T-helper 2 cell treated with Interferon-gamma antibody and Interleukin-4, amounts not matched to agents 100 ng/mL and 5 ng/mL, for 36 hours (primary cell): ENCODE measurements at regions not wholly inside any gene's neighbourhood (a gene's known extent, or its start where the extent isn't known, plus 50 kb on each side); places are given as distances from the start of the nearest gene placed in this dataset.
"Not testable (repeated sequence)": the region's sequence is repeated elsewhere in the genome, so short reads cannot be mapped to it uniquely, and the experiment has no call there.

ENCODE experiments used
- intact Hi-C: fragments of 100-400 bp; cut with micrococcal nuclease; formaldehyde crosslinking; loops from one replicate; pipeline ENCODE4 v1.15.1; 2023

- intact Hi-C loops, result no loop called here
Observed at GRCh38 chr4:33841120-33841519, 2403.2 kb downstream of the ARAP2 start.

DNA sequence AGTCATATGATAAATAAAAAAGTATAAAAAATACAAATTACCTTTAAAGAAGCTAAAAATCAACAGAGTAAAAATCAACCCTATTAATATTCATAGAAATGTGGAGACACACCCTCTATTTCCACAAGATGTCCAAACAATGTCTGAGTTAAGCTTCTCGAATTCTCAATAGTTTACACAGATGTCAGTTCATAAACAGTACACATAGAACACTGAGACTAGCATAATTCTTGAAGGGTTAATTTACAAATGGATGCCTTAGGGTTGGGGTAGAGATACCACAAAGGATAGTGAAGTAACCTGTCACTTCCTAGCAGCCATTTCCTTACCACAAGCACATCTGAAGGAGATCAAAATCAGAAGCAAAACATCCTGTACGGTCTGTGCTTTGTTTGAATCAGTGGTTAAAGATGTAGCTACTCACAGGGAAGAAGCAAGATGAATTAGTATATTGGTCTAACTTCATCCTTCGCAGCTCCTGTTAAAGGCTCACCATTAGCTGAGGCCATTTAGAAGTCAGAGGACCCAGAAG is 2393.9 kb downstream of the ARAP2 start:
- intact Hi-C loops, result no loop called here

- intact Hi-C loops, result not testable (repeated sequence)
Observed at GRCh38 chr4:33853670-33854069, 2390.6 kb downstream of the ARAP2 start.

- intact Hi-C loops, result no loop called here
Observed at GRCh38 chr4:33864290-33864859, 2379.9 kb downstream of the ARAP2 start.

DNA sequence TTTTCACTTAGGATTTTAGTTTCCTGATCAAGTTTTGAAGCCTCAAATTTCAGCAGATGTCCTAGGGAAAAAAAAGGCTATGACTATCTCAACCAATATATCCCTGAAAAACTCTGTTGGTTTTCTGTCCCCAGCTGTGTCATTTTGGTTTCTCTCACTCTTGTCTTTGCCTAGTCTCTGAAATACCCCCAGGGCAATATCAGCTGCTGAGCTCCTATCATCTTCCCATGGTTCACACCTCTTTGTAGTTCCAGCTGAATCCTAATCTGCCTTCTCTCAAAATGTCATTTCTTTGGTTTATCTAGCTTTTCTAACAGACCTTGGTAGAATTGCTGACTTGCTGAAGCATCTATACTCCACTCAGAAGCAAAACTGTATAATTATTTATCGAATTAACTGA is 2370.5 kb downstream of the ARAP2 start:
- intact Hi-C loops, result no loop called here

- intact Hi-C loops, result no loop called here
Observed at GRCh38 chr4:33878710-33879109, 2365.6 kb downstream of the ARAP2 start.

DNA sequence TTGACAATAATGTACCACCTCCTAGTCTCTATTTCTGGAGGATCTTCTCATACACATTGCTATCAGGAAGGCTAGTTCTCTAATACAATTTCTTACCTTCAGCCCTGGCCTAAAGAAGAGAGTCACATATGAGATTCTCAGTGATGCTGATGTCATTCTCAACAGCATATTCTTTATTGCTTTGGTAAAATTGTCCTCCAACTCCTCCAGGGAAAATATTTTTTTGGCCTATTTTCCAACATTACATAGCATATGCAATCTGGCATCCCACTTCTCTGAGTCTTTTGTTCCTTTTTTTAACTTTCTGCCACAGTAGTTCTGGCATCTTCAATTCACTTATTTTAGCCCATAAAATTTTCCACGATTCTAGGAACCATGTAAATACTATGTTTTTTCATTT is 2363.1 kb downstream of the ARAP2 start:
- intact Hi-C loops, result no loop called here

DNA sequence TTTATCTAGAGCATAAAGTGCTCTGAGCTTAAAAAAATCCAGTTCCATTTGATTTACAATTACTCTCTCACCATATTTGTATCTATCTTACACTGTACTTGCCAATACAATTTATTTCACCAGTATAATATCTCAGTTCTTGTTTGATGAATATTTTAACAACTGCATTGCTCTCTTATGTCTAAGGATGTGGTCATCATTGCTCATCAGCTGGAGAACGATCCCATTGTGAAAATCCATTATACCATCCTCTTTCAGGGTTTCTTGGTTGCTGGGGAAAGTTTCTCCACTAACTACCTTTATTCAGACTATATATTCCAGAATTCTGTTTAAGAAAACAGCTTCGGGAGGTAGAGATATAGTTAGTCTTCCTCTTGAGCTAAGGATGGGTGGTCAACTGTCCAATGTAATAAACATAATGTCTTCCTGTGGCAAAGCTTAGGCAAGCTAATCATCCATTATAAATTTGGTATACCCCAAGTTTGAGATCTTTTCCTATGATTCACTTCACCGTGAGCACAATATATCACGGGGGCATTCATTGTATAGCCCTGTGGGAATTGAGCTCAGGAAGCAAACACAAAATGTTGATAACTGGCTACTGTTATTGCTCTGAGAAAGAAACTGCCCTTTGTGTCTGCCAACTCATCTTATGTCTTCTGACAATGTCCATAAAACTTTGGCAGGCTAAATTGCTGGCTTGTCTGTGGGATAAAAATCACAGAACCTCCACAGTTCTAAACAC is 2361.9 kb downstream of the ARAP2 start:
- intact Hi-C loops, result no loop called here

- intact Hi-C loops, result no loop called here
Observed at GRCh38 chr4:33883111-33883510, 2361.2 kb downstream of the ARAP2 start.

DNA sequence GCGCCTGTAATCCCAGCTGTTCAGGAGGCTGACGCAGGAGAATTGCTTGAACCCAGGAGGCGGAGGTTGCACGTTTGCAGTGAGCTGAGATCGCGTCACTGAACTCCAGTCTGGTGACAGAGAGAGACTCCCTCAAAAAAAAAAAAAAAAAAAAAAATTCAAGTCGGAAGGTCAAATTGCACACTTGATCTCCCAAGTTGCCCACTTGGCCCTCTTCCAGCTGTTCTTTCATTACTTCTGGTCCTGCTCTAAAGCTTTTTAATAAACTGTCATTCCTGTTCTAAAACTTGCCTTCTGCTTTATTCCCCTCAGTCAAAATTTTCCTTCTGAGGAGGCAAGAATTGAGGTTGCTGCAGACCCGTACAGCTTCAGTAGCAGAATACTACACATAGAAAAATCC is 2358.0 kb downstream of the ARAP2 start:
- intact Hi-C loops, result no loop called here

DNA sequence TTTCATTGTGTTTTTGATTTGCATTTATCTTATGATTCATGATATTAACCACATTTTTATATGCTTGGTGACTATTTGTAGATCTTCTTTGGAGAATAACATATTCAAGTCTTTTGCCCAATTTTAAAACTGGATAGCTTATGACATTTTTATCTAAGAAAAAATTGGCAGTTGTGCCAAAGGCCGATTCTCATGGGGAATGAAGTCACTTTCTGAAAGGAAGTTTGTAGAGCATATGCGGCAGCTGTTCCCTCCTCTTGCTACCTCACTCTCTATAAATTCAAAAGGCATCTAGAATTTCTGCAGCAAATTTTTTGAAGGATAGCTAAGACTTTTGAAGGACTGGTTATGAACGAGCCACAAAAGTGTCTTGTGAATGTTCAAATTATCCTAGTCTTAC is 2353.5 kb downstream of the ARAP2 start:
- intact Hi-C loops, result no loop called here

DNA sequence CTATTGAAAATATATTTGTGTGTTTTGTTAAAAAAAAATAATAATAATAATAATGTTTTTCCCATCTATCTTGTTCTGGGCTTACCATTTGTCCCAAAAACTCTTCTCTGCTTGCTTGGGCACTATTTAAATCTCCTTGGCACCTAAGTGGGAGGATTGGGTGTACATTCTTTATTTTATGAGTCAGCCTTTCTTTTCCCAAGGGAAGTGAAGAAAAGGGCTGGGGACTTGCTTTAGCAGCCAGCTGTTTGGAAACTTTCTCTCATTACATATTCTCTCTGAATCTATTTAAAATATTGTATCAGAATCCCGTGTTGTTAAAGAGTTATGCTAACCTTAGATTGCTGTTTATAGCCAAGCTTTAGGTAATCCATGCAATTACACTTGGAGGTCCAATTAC is 2332.4 kb downstream of the ARAP2 start:
- intact Hi-C loops, result no loop called here

- intact Hi-C loops, result no loop called here
Observed at GRCh38 chr4:33914386-33914785, 2329.9 kb downstream of the ARAP2 start.

DNA sequence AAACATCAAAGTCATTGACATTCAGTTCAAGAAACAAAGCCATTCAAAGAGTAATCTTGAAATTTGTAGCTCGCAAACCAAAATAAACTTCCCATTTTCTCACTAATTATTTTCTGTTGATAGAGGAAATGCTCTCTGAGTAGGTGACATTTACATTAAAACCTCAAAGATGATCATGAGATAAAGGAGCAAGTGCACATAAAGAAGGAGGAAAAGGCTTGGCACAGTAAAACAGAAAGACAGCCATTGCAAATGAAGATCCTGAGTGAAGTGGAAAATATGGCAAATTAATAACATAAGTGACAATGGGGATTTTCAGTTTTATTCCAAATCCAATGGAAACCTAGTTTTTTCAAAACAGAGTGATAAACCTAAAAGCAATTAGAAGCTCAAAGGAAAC is 2320.8 kb downstream of the ARAP2 start:
- intact Hi-C loops, result no loop called here

GRCh38 chr4:33924239-33924638 is 2320.1 kb downstream of the ARAP2 start:
- intact Hi-C loops, result no loop called here

GRCh38 chr4:33924811-33925210 is 2319.5 kb downstream of the ARAP2 start:
- intact Hi-C loops, result no loop called here

- intact Hi-C loops, result no loop called here
Observed at GRCh38 chr4:33930497-33930896, 2313.8 kb downstream of the ARAP2 start.

DNA sequence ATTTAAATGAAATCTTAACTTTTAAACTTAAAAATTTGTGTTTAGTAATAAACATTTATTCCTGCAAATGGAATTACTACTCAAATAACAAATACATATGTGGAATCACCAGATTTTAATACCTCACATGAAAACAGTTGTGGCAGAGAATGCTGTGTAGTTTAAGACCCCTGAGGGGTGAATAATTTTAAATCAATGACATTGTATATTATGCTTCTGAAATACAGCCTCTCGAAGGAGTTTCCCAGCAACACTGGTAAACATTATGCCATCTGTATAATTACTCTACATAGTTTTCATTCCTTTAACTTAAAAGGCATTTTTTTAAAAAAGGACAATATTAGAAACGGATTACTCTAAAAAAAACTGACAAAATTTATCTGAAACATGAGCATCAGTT is 2313.3 kb downstream of the ARAP2 start:
- intact Hi-C loops, result no loop called here

- intact Hi-C loops, result no loop called here
Observed at GRCh38 chr4:33940281-33940680, 2304.0 kb downstream of the ARAP2 start.

DNA sequence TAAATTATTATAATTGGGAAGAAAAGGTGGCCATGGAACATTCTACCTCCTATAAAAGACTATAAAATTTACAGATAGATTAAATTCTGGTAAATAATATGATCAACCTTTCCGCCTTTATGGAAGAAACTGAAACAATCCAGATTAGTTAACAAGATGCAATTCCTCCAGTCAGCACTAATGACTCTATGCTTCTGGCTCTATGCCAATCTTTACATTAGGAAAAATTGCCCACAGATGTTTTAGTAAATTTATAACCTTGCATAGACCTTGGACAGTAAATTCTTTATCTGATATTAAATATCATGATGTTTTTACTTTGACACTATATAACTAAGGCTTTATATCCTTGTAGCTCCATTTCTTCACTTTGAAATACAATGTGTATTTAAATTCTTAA is 2302.5 kb downstream of the ARAP2 start:
- intact Hi-C loops, result no loop called here

GRCh38 chr4:33948921-33949320 is 2295.4 kb downstream of the ARAP2 start:
- intact Hi-C loops, result no loop called here

DNA sequence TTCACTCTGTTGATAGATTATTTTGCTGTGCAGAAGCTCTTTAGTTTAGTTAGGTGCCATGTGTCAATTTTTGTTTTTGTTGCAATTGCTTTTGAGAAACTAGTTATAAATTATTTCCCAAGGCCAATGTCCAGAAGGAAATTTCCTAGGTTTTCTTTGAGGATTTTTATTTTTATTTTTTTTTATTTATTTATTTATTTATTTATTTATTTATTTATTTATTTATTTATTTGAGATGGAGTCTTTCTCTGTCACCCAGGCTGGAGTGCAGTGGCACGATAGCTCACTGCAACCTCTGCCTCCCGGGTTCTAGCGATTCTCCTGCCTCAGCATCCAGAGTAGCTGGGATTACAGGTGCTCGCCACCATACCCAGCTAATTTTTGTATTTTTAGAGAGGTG is 2290.5 kb downstream of the ARAP2 start:
- intact Hi-C loops, result not testable (repeated sequence)

- intact Hi-C loops, result no loop called here
Observed at GRCh38 chr4:33954759-33955158, 2289.6 kb downstream of the ARAP2 start.
